ENCODE measurements at regions not wholly inside any gene's neighbourhood (a gene's known extent, or its start where the extent isn't known, plus 50 kb on each side); places are given as distances from the start of the nearest gene placed in this dataset.
A peak's percentile ranks its signal among the peaks of the same experiment; 100 is the strongest.

DNA sequence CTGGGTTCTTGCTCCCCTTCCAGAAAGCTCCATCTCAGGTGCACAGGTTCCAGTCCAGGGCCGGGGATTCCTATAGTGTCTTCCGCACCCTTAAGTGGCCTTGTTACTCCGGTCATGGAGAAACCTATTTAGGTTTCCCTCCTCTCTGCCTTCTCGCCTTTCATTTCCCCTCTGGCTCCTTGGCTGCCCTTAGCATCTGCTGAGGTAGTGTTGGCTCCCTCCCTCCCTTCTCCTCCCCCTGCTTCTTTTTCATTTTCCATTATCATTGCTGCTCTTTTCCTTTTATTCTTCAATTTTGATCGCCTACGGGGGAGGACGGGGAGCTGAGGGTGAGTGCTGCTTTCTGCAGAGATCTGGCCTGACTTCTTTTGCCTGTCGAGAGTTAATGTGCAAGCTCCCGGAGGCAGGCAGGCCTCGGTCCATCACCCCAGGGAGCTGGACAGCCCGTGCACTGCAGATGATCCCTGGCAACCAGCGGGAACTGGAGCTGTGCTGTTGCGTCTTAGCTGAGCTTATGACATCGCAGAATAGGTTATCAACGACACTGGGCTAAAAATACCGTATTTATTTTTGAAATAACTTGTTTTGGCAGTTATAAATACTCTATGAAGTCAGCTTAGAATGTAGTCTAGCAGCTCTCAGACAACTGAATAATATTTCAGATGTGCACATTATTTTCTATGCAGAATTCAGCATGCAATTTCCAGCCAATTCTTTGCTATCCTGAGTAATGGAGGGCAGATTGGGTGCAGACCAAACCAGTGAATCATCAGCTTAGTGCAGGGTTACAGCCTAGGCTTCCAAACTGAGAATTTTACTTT is 141.9 kb downstream of the SLC4A3 start:
- DNase-seq (ENCODE audit: low read depth): peak; percentile 1

DNA sequence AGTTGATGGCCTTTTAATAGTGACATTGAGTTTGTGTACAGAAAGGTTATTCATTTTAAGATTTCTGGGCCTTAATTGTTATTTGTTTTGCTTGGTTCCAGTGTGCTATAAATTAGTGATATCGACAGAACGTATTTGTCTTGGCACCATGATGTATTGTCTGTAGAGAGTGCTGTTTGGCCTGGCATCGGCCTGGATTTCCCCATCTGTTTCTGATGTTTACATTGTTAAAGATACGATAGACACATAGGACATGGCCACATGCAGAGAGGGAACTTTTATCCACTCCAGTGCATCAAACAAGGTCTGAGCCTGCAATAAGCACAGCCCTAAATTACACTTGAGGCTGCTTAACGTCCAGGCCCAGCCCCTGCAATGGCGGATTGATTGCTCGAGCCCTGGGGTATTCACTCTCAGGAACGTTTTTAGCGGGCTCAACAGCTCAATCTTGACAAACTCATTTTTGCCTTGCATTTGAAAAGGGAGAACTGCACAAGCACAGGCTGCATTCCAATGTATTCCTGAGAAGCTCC is 144.7 kb downstream of the SLC4A3 start:
- DNase-seq (ENCODE audit: low read depth): no peak

- DNase-seq (ENCODE audit: low read depth): no peak
Observed at GRCh38 chr2:219772697-219773096, 145.3 kb downstream of the SLC4A3 start.

DNA sequence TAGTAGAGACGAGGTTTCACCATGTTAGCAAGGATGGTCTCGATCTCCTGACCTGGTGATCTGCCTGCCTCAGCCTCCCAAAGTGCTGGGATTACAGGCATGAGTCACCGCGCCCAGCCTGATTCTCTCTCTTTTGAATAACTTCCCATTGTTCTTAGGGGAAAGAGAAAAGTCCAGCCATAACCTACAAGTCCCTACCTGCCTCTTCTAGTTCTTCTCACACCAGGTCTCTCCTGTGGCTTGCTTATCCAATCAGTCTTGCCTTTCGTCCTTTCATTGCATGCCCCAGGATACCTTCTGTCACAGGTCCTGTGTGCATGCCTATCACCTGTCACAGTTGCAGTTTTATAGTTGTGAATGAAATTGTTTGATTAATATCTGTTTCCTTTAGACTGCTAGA is 148.1 kb downstream of the SLC4A3 start:
- no peak for DNase-seq (ENCODE audit: low read depth)

GRCh38 chr2:219777388-219777787 is 150.0 kb downstream of the SLC4A3 start:
- DNase-seq (ENCODE audit: low read depth): no peak

GRCh38 chr2:219778189-219778588 is 150.8 kb downstream of the SLC4A3 start:
- DNase-seq (ENCODE audit: low read depth): no peak

GRCh38 chr2:219782737-219783348 is 155.4 kb downstream of the SLC4A3 start:
- no peak for DNase-seq (ENCODE audit: low read depth)

- no peak for DNase-seq (ENCODE audit: low read depth)
Observed at GRCh38 chr2:219783359-219783975, 156.0 kb downstream of the SLC4A3 start.

DNA sequence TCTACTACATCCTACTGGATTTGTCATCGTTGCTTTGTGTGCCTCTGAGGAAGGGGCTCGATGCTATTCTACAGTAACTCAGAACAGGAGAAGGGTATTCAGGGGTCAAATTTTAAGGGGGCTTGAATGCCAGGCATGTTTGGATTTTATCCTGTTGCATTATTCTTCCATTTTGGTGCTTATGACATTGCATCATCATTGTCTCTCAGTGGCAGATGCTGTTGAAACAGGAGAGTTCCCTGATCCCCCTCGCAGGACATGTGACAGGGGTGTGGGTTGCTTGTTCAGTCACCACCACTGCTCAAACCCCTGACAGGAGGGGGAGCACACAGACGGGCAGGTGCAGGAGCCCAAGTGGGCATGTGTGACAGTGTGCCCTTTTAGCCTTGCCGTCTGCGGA is 156.7 kb downstream of the SLC4A3 start:
- DNase-seq (ENCODE audit: low read depth): no peak

DNA sequence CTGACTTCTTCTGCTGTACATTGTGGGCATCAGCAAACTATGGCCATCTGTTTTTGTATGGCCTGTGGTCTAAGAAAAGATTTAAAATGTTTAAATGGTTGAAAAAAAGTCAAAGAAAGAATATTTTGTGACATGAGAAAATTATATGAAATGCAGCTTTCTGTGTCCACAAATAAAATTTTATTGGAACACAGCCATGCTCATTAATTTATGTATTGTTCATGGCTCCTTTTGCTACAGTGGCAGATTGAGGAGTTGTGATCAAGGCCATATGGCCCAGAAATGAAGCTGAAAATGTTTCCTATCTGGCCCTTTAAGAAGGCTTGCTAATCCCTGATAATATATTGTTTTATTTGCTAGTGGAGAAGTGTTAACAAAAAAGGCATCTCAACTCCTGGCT is 162.0 kb downstream of the SLC4A3 start:
- no peak for DNase-seq (ENCODE audit: low read depth)

- no peak for DNase-seq (ENCODE audit: low read depth)
Observed at GRCh38 chr2:219792446-219792845, 165.0 kb downstream of the SLC4A3 start.

DNA sequence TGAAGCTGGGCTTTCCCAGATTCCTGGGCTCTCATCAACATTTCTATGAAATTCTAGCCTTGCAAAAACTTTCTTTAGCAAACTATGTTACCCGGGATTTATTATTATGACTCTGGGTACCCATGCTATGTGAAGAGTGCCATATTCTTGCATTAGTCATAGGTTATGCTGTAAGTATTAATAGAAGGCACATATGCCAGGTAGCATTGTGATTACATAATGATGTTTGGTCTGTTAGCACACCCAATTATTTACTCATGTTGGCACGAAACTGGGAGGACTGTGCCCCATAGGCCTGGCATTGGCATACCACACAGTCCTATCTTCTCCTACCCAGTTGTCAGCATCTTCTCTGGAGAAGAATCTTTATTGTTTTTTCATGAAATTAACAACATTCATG is 171.0 kb downstream of the SLC4A3 start:
- no peak for DNase-seq (ENCODE audit: low read depth)

DNA sequence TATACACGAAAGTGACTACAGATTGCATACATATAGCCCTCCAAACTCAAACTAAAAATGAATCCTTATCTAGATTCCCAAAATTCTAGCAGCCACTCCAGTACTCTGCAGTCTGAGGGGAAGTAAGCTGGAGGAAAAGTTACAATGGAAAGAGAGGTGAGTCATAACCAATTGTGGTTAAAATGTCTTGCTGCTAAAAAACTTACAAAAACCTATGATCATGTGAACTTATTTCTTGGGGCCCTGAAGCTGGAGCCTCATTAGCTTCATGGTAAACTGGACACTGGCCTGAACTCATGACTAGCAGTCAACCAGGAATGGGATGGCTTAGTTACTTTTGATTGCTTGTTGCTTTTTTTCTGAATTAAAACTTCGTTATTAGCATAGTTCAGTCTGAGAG is 175.9 kb downstream of the SLC4A3 start:
- DNase-seq (ENCODE audit: low read depth): peak; percentile 10

GRCh38 chr2:219810895-219811294 is 183.5 kb downstream of the SLC4A3 start:
- no peak for DNase-seq (ENCODE audit: low read depth)

DNA sequence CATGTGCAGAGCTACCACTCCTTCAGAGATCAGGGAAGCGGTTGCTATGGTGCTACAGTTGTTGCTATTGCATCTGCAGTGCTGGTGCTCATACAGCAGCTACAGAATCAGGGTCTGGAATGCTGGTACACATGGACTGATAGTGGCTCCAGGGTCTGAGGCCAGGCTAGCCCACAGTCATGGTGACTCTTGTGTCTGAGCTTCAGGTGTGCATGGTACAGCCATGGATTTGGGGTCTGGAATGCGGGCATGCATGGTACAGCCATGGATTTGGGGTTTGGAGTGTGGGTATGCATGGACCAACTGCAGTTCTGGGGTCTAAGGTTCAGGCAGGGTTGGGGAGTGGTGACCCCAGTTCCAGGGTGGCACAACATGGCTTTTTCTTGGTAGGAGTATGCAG is 185.2 kb downstream of the SLC4A3 start:
- no peak for DNase-seq (ENCODE audit: low read depth)

DNA sequence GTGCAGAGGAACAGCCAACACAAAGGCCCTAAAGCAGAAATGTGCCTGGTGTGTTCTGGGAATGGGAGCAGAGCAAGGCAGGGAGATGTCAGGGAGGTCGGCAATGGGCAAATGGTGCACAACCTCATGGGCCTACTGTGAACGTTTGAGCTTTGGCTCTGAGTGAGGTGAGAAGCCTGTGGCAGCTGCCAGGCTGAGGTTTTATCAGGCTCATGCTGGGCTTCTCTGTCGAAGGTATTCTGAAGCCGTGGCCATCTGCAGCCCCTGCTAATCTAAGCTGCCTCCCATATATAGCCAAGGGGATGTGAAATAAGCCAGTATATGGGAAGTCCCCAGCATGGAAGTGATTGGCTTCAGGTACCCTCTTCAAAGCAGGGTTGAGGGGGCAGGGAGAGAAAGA is 193.3 kb downstream of the SLC4A3 start:
- DNase-seq (ENCODE audit: low read depth): no peak

GRCh38 chr2:219823574-219823973 is 196.1 kb downstream of the SLC4A3 start:
- DNase-seq (ENCODE audit: low read depth): no peak

GRCh38 chr2:219824996-219825395 is 197.6 kb downstream of the SLC4A3 start:
- DNase-seq (ENCODE audit: low read depth): no peak

- no peak for DNase-seq (ENCODE audit: low read depth)
Observed at GRCh38 chr2:219828127-219828526, 200.7 kb downstream of the SLC4A3 start.

GRCh38 chr2:219829667-219830352 is 202.4 kb downstream of the SLC4A3 start:
- no peak for DNase-seq (ENCODE audit: low read depth)

DNA sequence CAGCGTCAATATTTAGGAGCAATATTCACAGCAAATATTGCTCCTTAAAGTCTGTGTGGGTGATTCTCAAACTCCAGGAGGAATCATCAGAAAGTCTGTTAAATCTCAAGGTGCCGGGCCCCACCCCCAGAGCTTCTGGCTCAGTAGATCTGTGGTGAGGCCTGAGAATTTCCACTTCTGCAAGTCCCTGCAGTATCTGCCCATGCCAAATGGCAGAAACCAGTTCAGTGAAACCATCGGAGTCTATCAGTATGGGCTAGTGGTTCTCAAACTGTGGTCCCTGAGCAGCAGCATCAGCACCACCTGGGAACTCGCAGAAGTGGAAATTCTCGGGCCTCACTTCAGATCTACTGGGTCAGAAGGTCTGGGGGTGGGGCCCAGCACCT is 202.9 kb downstream of the SLC4A3 start:
- no peak for DNase-seq (ENCODE audit: low read depth)

GRCh38 chr2:219831957-219832356 is 204.5 kb downstream of the SLC4A3 start:
- DNase-seq (ENCODE audit: low read depth): no peak

- no peak for DNase-seq (ENCODE audit: low read depth)
Observed at GRCh38 chr2:219832904-219833303, 205.5 kb downstream of the SLC4A3 start.

Measured in amniotic epithelial cell (primary cell).